ENCODE measurements at regions not wholly inside any gene's neighbourhood (a gene's known extent, or its start where the extent isn't known, plus 50 kb on each side); places are given as distances from the start of the nearest gene placed in this dataset.
"Not testable (repeated sequence)": the region's sequence is repeated elsewhere in the genome, so short reads cannot be mapped to it uniquely, and the experiment has no call there.

DNA sequence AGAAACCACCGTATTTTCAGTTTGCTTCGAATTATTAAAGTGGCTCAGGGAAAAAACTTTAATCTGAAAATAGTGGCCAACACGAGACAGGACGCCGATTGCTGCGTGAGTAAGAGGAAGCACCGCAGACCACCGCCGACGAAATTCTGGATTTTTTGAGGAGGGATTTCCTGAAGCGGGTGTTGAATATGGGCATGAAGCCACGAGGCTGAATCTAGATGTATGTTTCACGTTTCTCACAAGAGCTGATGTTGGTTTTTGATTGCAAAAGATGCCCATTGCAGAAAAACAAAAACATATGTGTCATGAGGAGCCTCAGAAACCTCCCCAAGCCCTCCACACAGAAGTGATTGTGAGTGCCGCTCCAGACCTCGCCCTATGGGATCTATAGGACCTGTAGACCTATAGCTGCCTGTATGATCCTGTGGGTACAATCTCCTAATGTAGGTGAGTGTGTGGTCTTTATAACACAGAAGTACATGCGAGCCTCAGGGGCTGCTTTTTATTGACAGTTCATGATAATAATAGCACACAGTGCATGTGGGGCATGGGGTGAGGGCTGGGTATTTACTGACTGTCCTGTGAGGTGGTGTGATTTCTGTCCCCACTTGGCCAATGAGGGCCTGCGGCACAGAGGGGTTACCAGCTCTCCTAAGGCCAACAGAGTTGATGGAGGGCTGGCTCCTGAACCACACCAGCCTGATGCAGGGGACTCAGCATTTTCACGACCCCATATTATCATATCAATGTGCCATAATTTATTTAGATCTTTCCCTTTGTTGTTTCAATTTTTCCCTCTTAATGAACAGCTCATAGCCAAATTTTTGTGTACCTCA lies 243.9 kb downstream of the DLL1 start:
- no peak for DNase-seq (ENCODE audit: low read depth in 2 of 2)

- DNase-seq (ENCODE audit: low read depth in 2 of 2): no peak
These were observed 244.8 kb downstream of the DLL1 start for GRCh38 chr6:170045981-170046667.

DNA sequence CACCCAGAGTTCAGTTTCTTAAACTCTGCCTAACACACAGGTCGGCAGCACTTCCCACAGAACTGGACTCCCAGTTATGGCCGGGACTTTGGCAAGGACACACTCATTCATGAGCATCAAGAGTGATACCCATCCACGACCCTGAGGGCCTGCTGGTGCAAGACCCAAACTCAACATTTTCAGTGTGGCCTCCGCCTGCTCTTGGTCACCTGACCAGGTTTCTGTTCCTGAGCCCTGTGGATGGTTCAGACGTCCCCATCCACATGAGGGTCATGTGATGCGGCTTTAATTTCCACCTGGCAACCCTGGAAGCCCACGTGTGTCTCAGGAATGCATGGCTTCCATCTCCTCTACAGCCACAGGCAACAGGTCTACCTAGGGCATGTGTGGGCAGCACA lies 245.3 kb downstream of the DLL1 start:
- DNase-seq (ENCODE audit: low read depth in 2 of 2): no peak

GRCh38 chr6:170044836-170045562 lies 245.9 kb downstream of the DLL1 start:
- DNase-seq (ENCODE audit: low read depth in 2 of 2): no peak

GRCh38 chr6:170043881-170044790 lies 246.7 kb downstream of the DLL1 start:
- DNase-seq (ENCODE audit: low read depth in 2 of 2): no peak

DNA sequence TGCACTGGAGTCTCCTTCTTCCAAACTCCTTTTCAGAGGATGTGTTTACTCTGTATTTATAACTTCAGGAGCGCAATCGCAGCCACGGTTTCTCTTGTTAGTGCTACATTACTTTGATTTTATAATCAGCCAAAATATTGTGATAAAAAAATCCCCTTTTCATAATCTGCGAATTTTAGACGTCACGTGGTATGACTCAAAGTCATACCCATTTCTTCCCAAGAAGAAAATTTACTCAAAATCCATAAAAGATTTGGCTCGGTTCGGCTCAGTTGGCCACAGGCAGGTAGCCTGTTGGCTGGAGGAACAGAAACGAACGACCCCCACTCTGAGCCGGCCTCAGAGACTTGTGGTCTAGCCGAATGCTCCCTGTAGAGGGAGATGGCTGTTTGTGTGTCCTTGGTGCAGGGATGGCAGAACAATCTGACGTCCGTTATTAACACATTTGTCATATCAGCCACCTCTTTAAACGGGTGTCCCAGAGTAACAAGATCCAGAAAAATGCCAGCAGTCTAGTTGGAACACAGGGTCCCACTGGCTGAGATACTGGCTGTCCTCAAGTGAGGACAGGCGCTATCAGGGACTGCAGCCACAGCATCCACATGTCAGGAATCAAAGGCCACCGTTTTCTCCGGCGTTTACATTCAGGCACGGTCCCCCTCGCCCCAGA lies 247.6 kb downstream of the DLL1 start:
- DNase-seq (ENCODE audit: low read depth in 2 of 2): no peak

- DNase-seq (ENCODE audit: low read depth in 2 of 2): no peak
These were observed 248.2 kb downstream of the DLL1 start for GRCh38 chr6:170042596-170043118.

GRCh38 chr6:170042123-170042522 lies 248.8 kb downstream of the DLL1 start:
- no peak for DNase-seq (ENCODE audit: low read depth in 2 of 2)

DNA sequence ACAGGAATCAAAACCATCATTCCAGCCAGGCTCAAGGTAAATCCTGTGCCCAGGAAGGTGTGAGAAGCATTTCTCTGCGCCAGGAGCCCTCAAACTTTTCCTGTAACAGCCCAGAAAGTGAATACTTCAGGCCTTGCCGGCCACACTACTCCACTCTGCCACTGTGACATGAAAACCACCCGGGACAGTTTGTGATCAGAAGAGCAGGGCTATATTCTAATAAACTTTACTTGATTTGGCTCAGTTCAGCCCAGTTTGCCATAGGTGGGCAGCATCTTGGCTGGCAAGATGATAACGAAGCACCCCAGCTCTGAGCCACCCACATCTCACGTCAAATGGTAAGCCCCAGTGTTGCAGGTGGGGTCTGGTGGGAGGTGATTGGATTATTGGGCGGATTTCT lies 249.4 kb downstream of the DLL1 start:
- DNase-seq (ENCODE audit: low read depth in 2 of 2): no peak

- no peak for DNase-seq (ENCODE audit: low read depth in 2 of 2)
These were observed 250.0 kb downstream of the DLL1 start for GRCh38 chr6:170040906-170041305.

GRCh38 chr6:170040115-170040500 lies 250.8 kb downstream of the DLL1 start:
- DNase-seq (ENCODE audit: low read depth in 2 of 2): no peak

GRCh38 chr6:170039156-170040114 lies 251.4 kb downstream of the DLL1 start:
- no peak for DNase-seq (ENCODE audit: low read depth in 2 of 2)

GRCh38 chr6:170038708-170039107 lies 252.2 kb downstream of the DLL1 start:
- DNase-seq (ENCODE audit: low read depth in 2 of 2): no peak

GRCh38 chr6:170038251-170038650 lies 252.6 kb downstream of the DLL1 start:
- no peak for DNase-seq (ENCODE audit: low read depth in 2 of 2)

- no peak for DNase-seq (ENCODE audit: low read depth in 2 of 2)
These were observed 253.2 kb downstream of the DLL1 start for GRCh38 chr6:170037541-170038250.

GRCh38 chr6:170036916-170037315 lies 254.0 kb downstream of the DLL1 start:
- no peak for DNase-seq (ENCODE audit: low read depth in 2 of 2)

GRCh38 chr6:170036367-170036766 lies 254.5 kb downstream of the DLL1 start:
- DNase-seq (ENCODE audit: low read depth in 2 of 2): not testable (repeated sequence)

- DNase-seq (ENCODE audit: low read depth in 2 of 2): no peak
These were observed 255.0 kb downstream of the DLL1 start for GRCh38 chr6:170035901-170036304.

GRCh38 chr6:170035044-170035443 lies 255.8 kb downstream of the DLL1 start:
- DNase-seq (ENCODE audit: low read depth in 2 of 2): no peak

All from stimulated activated CD8-positive, alpha-beta memory T cell treated with anti-CD3 and anti-CD28 coated beads, Interleukin-7, amount 100 ng/mL, for 1 hour (primary cell).